Glutamatergic neuron (in vitro differentiated cells): ENCODE measurements at regions not wholly inside any gene's neighbourhood (a gene's known extent, or its start where the extent isn't known, plus 50 kb on each side); places are given as distances from the start of the nearest gene placed in this dataset.

ENCODE experiments used
- DNase-seq: peaks from one replicate; pipeline ENCODE4 v3.0.0; 2022
- H3K27ac Mint-ChIP-seq: one replicate; pipeline ENCODE4 v1.8.0; 2020; ENCODE audit warnings: mild to moderate bottlenecking, mixed read lengths, inconsistent platforms; ENCODE audit not compliant: unreplicated experiment
- H3K27me3 Mint-ChIP-seq: one replicate; pipeline ENCODE4 v1.8.0; 2020; ENCODE audit warnings: mild to moderate bottlenecking, moderate library complexity, mixed read lengths, inconsistent platforms; ENCODE audit not compliant: unreplicated experiment
- H3K36me3 Mint-ChIP-seq: one replicate; pipeline ENCODE4 v1.8.0; 2020; ENCODE audit warnings: mild to moderate bottlenecking, mixed read lengths, inconsistent platforms; ENCODE audit not compliant: unreplicated experiment
- H3K4me1 Mint-ChIP-seq: one replicate; pipeline ENCODE4 v1.8.0; 2020; ENCODE audit warnings: mild to moderate bottlenecking, low read depth, mixed read lengths, inconsistent platforms; ENCODE audit not compliant: unreplicated experiment
- H3K4me3 Mint-ChIP-seq: one replicate; pipeline ENCODE4 v1.8.0; 2020; ENCODE audit warnings: mild to moderate bottlenecking, mixed read lengths, inconsistent platforms; ENCODE audit not compliant: unreplicated experiment
- H3K9me3 Mint-ChIP-seq: one replicate; pipeline ENCODE4 v1.8.0; 2020; ENCODE audit warnings: mild to moderate bottlenecking, moderate library complexity, mixed read lengths, inconsistent platforms; ENCODE audit not compliant: unreplicated experiment
- TF ChIP-seq, protein P1 (sequence below): fragments of 200-600 bp; sonication (generic); IDR thresholded peaks from one replicate; pipeline ENCODE4 v1.5.0; 2021; ENCODE audit not compliant: partially characterized antibody, unreplicated experiment

DNA sequence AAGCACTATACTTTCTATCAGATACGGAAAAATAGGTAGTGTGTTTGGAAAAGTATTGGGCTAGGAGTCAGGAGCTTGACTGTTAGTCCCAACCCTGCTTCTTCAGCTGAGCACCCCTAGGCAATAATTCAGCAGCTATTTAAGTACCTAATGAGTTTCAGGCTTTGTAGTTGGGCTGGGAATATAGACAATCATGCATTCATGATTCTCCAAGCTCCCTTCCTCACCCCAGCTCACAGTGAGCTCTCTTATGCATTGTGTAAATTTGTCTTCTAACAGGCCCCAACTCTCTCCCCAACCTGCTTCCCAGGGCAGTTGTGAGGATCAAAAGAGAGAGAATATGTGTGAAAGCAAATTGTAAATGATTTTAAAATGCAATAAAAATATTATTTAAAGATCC is 201.2 kb downstream of the MSX2 start:
- H3K4me1 Mint-ChIP-seq = no peaks in the 10 kb centered on the region
- no peak for DNase-seq
- H3K27me3 Mint-ChIP-seq = peaks cover 1% of the 10 kb centered on the region
- no peak overlapping the region for H3K27ac Mint-ChIP-seq
- H3K36me3 Mint-ChIP-seq = no peaks in the 10 kb centered on the region
- TF ChIP-seq, protein P1, sequence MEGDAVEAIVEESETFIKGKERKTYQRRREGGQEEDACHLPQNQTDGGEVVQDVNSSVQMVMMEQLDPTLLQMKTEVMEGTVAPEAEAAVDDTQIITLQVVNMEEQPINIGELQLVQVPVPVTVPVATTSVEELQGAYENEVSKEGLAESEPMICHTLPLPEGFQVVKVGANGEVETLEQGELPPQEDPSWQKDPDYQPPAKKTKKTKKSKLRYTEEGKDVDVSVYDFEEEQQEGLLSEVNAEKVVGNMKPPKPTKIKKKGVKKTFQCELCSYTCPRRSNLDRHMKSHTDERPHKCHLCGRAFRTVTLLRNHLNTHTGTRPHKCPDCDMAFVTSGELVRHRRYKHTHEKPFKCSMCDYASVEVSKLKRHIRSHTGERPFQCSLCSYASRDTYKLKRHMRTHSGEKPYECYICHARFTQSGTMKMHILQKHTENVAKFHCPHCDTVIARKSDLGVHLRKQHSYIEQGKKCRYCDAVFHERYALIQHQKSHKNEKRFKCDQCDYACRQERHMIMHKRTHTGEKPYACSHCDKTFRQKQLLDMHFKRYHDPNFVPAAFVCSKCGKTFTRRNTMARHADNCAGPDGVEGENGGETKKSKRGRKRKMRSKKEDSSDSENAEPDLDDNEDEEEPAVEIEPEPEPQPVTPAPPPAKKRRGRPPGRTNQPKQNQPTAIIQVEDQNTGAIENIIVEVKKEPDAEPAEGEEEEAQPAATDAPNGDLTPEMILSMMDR = no peak
- H3K4me3 Mint-ChIP-seq = no peak overlapping the region
- H3K9me3 Mint-ChIP-seq = no peaks in the 10 kb centered on the region

DNA sequence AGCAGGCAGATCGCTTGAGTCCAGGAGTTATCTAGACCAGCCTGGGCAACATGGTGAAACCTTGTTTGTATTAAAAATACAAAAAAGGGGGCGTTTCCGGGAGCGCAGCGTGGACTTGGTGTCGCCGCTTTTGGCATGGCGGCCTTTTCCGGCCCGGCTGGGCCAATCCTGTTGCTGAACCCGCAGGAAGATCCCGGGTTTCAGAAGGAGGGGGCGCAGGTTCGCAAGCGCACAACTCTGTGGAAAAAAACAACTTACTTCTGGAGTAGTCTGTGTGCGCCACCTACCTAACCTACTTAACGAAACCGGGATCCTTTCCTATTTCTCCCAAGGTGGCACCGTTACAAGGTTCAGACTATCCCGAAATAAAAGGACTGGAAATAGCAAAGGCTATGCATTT is 198.6 kb downstream of the MSX2 start:
- H3K36me3 Mint-ChIP-seq = no peaks in the 10 kb centered on the region
- TF ChIP-seq, protein P1 = no peak
- no peaks in the 10 kb centered on the region for H3K4me1 Mint-ChIP-seq
- DNase-seq = no peak
- peaks cover 1% of the 10 kb centered on the region for H3K27me3 Mint-ChIP-seq
- no peaks in the 10 kb centered on the region for H3K9me3 Mint-ChIP-seq
- no peak overlapping the region for H3K27ac Mint-ChIP-seq
- H3K4me3 Mint-ChIP-seq = no peak overlapping the region

DNA sequence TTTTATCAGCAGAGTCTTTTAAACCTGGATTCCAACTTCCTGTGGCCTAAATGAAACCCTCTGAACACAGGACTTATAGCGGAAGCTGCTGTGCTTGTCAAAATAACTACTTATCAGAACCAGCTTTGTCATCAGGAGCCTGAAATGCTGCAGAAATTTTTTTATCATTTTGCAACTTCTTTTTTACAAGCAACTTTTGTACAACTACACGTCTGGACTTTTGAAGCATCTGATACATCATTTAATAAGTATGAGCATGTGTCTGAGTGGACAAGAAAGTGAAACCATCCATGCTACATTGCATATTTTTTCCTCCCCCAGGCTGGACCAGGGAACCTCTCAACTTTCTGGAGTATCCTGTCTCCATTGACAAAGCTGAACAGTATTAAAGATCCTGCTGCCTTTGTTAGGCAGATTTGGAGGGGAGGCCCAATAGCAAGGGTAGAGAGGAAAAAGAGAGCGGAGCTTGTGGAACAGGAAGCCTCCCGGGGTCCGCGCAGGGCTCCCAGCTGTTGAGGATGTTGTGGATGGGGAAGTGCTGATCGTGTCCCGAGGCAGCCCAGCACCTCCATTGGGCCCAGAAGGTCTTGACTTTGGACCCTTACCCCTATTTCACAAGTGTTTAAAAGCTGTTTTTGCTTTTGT is 196.6 kb downstream of the MSX2 start:
- TF ChIP-seq, protein P1 = no peak
- no peak overlapping the region for H3K27ac Mint-ChIP-seq
- no peak overlapping the region for H3K4me3 Mint-ChIP-seq
- H3K36me3 Mint-ChIP-seq = no peaks in the 10 kb centered on the region
- no peaks in the 10 kb centered on the region for H3K4me1 Mint-ChIP-seq
- no peaks in the 10 kb centered on the region for H3K9me3 Mint-ChIP-seq
- peaks cover 1% of the 10 kb centered on the region for H3K27me3 Mint-ChIP-seq
- DNase-seq = no peak

DNA sequence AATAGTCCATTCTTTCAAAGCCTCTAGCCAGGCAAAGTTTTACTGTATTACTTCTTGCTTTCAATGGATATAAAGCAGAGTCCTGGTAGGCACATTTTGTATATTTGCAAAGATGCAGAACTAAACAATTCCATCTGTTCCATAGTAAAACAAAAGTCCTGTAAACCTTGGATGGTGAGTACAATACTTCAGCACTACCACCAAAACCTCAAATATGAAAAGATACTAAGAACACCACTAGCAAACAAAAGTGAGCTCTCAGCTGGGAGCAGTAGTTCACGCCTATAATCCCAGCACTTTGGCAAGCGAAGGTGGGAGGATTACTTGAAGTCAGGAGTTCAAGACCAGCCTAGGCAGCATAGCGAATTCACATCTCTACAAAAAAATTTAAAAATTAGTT is 195.0 kb downstream of the MSX2 start:
- no peak overlapping the region for H3K27ac Mint-ChIP-seq
- DNase-seq = no peak
- TF ChIP-seq, protein P1 = no peak
- no peak overlapping the region for H3K4me3 Mint-ChIP-seq
- H3K36me3 Mint-ChIP-seq = no peaks in the 10 kb centered on the region
- peaks cover 1% of the 10 kb centered on the region for H3K27me3 Mint-ChIP-seq
- no peaks in the 10 kb centered on the region for H3K9me3 Mint-ChIP-seq
- no peaks in the 10 kb centered on the region for H3K4me1 Mint-ChIP-seq

DNA sequence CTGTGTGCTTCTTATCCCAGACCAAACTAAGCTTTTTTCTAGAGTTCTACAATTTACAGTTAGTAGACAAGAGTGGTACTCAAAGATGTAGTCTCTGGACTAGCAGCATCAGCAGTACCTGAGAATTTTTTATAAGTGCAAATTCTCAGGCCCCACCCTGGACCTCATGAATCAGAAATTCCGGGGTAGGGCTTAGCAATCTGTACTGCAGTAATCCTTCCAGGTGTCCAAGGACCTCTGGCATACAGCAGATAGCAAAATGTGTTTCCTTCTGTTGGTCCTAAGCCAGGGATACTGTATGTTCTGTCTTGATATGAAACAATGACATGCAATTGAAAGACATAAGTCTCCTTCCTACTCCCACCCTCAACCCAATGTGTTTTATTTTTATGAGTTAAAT is 194.3 kb downstream of the MSX2 start:
- Mint-ChIP-seq H3K4me3 (no peak overlapping the region), H3K9me3 (no peaks in the 10 kb centered on the region), H3K4me1 (no peaks in the 10 kb centered on the region), H3K27ac (no peak overlapping the region), H3K36me3 (no peaks in the 10 kb centered on the region), H3K27me3 (peaks cover 1% of the 10 kb centered on the region)
- TF ChIP-seq, protein P1 = no peak
- no peak for DNase-seq
